Endothelial cell of umbilical vein (primary cell): ENCODE measurements at regions not wholly inside any gene's neighbourhood (a gene's known extent, or its start where the extent isn't known, plus 50 kb on each side); places are given as distances from the start of the nearest gene placed in this dataset.

Experiments
- BruUV-seq: library from RNA; stranded (reverse); fragments of 400-500 nt; replicated peaks from 2 replicates; lab custom pipeline; 2021; lab: Mats Ljungman, UMichigan
- CTCF ChIA-PET: fragments of 300-600, 350-600 bp; sonication (Branson Sonifier 250); formaldehyde crosslinking; loops from one replicate; lab custom pipeline; 2021; ENCODE audit warnings: antibody characterized with exemption, inconsistent platforms; lab: Charles Lee
- POLR2A ChIA-PET: fragments of 300-600, 350-600 bp; sonication (Branson Sonifier 250); formaldehyde crosslinking; loops from one replicate; lab custom pipeline; 2021; ENCODE audit warnings: antibody characterized with exemption, inconsistent platforms; lab: Charles Lee
- DNase-seq: peaks from one replicate; pipeline ENCODE4 v3.0.0-alpha.2; 2011; ENCODE audit warnings: low read depth, low spot score
- FAIRE-seq: peaks from 2 replicates; lab custom pipeline; 2011; peaks lifted over from hg19 to GRCh38; lab: Jason Lieb, UNC
- H2AFZ ChIP-seq: 2 replicates; pipeline ENCODE4 v1.6.0; 2012; ENCODE audit warnings: low read depth, low read length, control low read depth, inconsistent platforms
- H3K27ac ChIP-seq: 2 replicates; pipeline ENCODE4 v1.5.1; 2011; ENCODE audit warnings: low read depth, mild to moderate bottlenecking, control low read depth, low read length, moderate library complexity; ENCODE audit not compliant: insufficient read depth
- H3K27me3 ChIP-seq, 2 experiments: 2 replicates each; pipeline versions ENCODE4 v1.6.0 to v1.6.1; 2011; ENCODE audit warnings: low read length in 2 of 2, mixed read lengths in 1 of 2; ENCODE audit not compliant: control insufficient read depth in 2 of 2, insufficient read depth in 2 of 2
- H3K36me3 ChIP-seq, 2 experiments: 2 replicates in 1 of 2; 3 replicates in 1 of 2; pipeline ENCODE4 v1.5.1; 2011; ENCODE audit warnings: low read length in 2 of 2, mild to moderate bottlenecking in 1 of 2, moderate library complexity in 1 of 2; ENCODE audit not compliant: control insufficient read depth in 2 of 2, insufficient read depth in 2 of 2; ENCODE audit errors: extremely low read depth in 1 of 2
- H3K4me1 ChIP-seq: 3 replicates; pipeline ENCODE4 v1.5.1; 2011; ENCODE audit warnings: mild to moderate bottlenecking, low read length; ENCODE audit not compliant: control insufficient read depth, insufficient read depth; ENCODE audit errors: extremely low read depth
- H3K4me2 ChIP-seq: 2 replicates; pipeline ENCODE4 v1.6.1; 2011; ENCODE audit warnings: low read length, control low read depth, mixed read lengths; ENCODE audit not compliant: insufficient read depth
- H3K4me3 ChIP-seq, 3 experiments: fragments of 200-600 bp in 1 of 3; sonication (generic), shearing (Covaris generic) in 1 of 3; replicated peaks in 1 of 3; 2 replicates each; pipeline ENCODE4 v1.5.1; 2011 to 2016; ENCODE audit warnings: control low read depth in 3 of 3, low read length in 3 of 3, mild to moderate bottlenecking in 2 of 3, inconsistent platforms in 1 of 3, low read depth in 1 of 3, moderate library complexity in 1 of 3; ENCODE audit not compliant: insufficient read depth in 1 of 3
- H3K79me2 ChIP-seq: 2 replicates; pipeline ENCODE4 v1.6.0; 2012; ENCODE audit warnings: low read length, inconsistent platforms; ENCODE audit not compliant: control insufficient read depth, insufficient read depth
- H3K9ac ChIP-seq: replicated peaks from 2 replicates; pipeline ENCODE3; 2011; ENCODE audit warnings: low read length, control low read depth; ENCODE audit not compliant: insufficient read depth; ENCODE audit errors: extremely low read depth
- H3K9me1 ChIP-seq: replicated peaks from 3 replicates; pipeline ENCODE4 v1.6.0; 2011; ENCODE audit warnings: mild to moderate bottlenecking, low read length; ENCODE audit not compliant: control insufficient read depth, insufficient read depth; ENCODE audit errors: extremely low read depth
- H3K9me3 ChIP-seq: replicated peaks from 2 replicates; pipeline ENCODE4 v1.5.1; 2012; ENCODE audit warnings: low read length, inconsistent platforms; ENCODE audit not compliant: control insufficient read depth, insufficient read depth
- H4K20me1 ChIP-seq: replicated peaks from 2 replicates; pipeline ENCODE3; 2011; ENCODE audit warnings: mild to moderate bottlenecking, low read length; ENCODE audit not compliant: control insufficient read depth, insufficient read depth; ENCODE audit errors: extremely low read depth
- CTCF ChIP-seq, 2 donors: IDR thresholded peaks; 1 replicate in 1 of 2; 2 replicates in 1 of 2; pipeline ENCODE4 v1.5.1; 2011; ENCODE audit warnings: low read length in 2 of 2, mild to moderate bottlenecking in 2 of 2, moderate library complexity in 2 of 2, control low read depth in 1 of 2, inconsistent platforms in 1 of 2, low read depth in 1 of 2; ENCODE audit not compliant: insufficient read depth in 1 of 2; ENCODE audit errors: extremely low read depth in 1 of 2
- EZH2 ChIP-seq: IDR thresholded peaks from 2 replicates; pipeline ENCODE4 v1.6.1; 2012; ENCODE audit warnings: borderline replicate concordance, low read depth, mild to moderate bottlenecking, moderate library complexity, low read length, inconsistent platforms; ENCODE audit not compliant: severe bottlenecking
- FOS ChIP-seq: IDR thresholded peaks from 2 replicates; pipeline ENCODE4 v1.6.1; 2011; ENCODE audit warnings: mild to moderate bottlenecking, low read length, moderate library complexity, borderline replicate concordance; ENCODE audit not compliant: insufficient read depth
- GATA2 ChIP-seq: IDR thresholded peaks from 2 replicates; pipeline ENCODE4 v1.7.0; 2011; ENCODE audit warnings: low read depth, mild to moderate bottlenecking, moderate library complexity, mixed read lengths, low read length; ENCODE audit not compliant: insufficient read length, insufficient read depth
- JUN ChIP-seq: IDR thresholded peaks from 2 replicates; pipeline ENCODE4 v1.6.1; 2011; ENCODE audit warnings: borderline replicate concordance, low read depth; ENCODE audit not compliant: insufficient read length, insufficient read depth
- MAX ChIP-seq: IDR thresholded peaks from 2 replicates; pipeline ENCODE4 v1.6.1; 2011; ENCODE audit not compliant: insufficient read depth, insufficient read length
- MYC ChIP-seq: IDR thresholded peaks from one replicate; pipeline ENCODE4 v1.6.1; 2011; ENCODE audit warnings: mild to moderate bottlenecking, low read depth, low read length
- POLR2A ChIP-seq: IDR thresholded peaks from 2 replicates; pipeline ENCODE4 v1.6.1; 2012; ENCODE audit warnings: low read depth, mild to moderate bottlenecking, control low read depth, low read length
- POLR2AphosphoS5 ChIP-seq: IDR thresholded peaks from 2 replicates; pipeline ENCODE4 v1.6.1; 2012; ENCODE audit warnings: low read depth, mild to moderate bottlenecking, control low read depth, low read length, moderate library complexity; ENCODE audit not compliant: insufficient read depth
- dilution Hi-C: fragments of 300-500 bp; cut with MboI; formaldehyde crosslinking; loops from one replicate; pipeline ENCODE4 v1.15.0; 2019; ENCODE audit warnings: low sequenced_read_pairs; ENCODE audit not compliant: extremely low pct_ligation_motif_present
- intact Hi-C: fragments of 100-400 bp; cut with micrococcal nuclease; formaldehyde crosslinking; loops from one replicate; pipeline ENCODE4 v1.10.0; 2022

- Histone ChIP-seq H3K27ac (no peak overlapping the region), H3K4me2 (no peak overlapping the region), H3K4me1 (no peaks in the 10 kb centered on the region), H3K9ac (no peak overlapping the region), H3K36me3 (no peaks in the 10 kb centered on the region), H3K27me3 (no peaks in the 10 kb centered on the region), H3K9me1 (no peaks in the 10 kb centered on the region), H4K20me1 (no peaks in the 10 kb centered on the region), H3K79me2 (no peaks in the 10 kb centered on the region), H3K9me3 (peaks cover 3% of the 10 kb centered on the region), H3K4me3 (no peak overlapping the region), H2AFZ (no peak overlapping the region)
- BruUV-seq = no TSS peak
- ChIA-PET POLR2A (no interaction called here), CTCF (no interaction called here)
- dilution Hi-C loops = no loop called here
- no peak for FAIRE-seq
- TF ChIP-seq FOS (no peak), EZH2 (no peak), JUN (no peak), MAX (no peak), POLR2AphosphoS5 (no peak), MYC (no peak), CTCF (IDR thresholded peaks at IDR 0.05; ENCODE audit: extremely low read depth in 1 of 2, insufficient read depth in 1 of 2, low read depth in 1 of 2, low read length in 2 of 2) (no peak), GATA2 (no peak), POLR2A (no peak)
- DNase-seq = no peak
- intact Hi-C loops = no loop called here
Observed at GRCh38 chr16:61182391-61182790, 853.8 kb downstream of the CDH8 start.
